Breast epithelium (tissue), 3 donors: ENCODE measurements at regions not wholly inside any gene's neighbourhood (a gene's known extent, or its start where the extent isn't known, plus 50 kb on each side); places are given as distances from the start of the nearest gene placed in this dataset.

Experiments
- POLR2A ChIP-seq: fragments of 450-650 bp; IDR thresholded peaks from one replicate; pipeline ENCODE4 v1.6.1; 2016; ENCODE audit warnings: antibody characterized with exemption, mild to moderate bottlenecking, moderate library complexity
- POLR2AphosphoS5 ChIP-seq, 3 donors: sonication (generic); formaldehyde crosslinking; IDR thresholded peaks; one replicate each; pipeline ENCODE4 v1.6.1; 2017; ENCODE audit warnings: antibody characterized with exemption in 3 of 3
- TF ChIP-seq, protein P1 (sequence below), 3 donors: fragments of 450-650 bp; IDR thresholded peaks; one replicate each; pipeline ENCODE4 v1.5.1; 2016 to 2017; ENCODE audit warnings: antibody characterized with exemption in 3 of 3, mild to moderate bottlenecking in 3 of 3, moderate library complexity in 3 of 3

DNA sequence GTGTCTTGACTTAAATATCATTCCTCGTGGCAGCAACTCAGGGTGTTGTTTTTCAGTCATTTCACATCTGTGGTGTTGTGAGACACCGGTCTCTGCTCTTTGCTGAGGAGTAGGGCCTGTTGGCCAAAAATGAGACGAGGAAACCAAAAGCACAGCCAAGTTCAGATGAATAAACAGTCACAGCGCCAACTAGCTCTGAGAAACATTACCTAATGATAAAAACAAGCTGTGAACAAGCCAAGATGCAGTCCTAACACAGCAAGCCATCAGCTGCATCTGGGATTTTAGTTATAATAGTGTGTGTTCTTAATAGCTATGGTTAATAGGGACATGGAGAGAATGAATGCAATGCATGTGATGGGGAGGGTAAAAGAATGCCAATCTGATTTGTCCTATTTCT lies 843.4 kb upstream of the DPPA4 start:
- TF ChIP-seq POLR2A (no peak), POLR2AphosphoS5 (IDR thresholded peaks at IDR 0.05) (no peak)
- TF ChIP-seq, protein P1, sequence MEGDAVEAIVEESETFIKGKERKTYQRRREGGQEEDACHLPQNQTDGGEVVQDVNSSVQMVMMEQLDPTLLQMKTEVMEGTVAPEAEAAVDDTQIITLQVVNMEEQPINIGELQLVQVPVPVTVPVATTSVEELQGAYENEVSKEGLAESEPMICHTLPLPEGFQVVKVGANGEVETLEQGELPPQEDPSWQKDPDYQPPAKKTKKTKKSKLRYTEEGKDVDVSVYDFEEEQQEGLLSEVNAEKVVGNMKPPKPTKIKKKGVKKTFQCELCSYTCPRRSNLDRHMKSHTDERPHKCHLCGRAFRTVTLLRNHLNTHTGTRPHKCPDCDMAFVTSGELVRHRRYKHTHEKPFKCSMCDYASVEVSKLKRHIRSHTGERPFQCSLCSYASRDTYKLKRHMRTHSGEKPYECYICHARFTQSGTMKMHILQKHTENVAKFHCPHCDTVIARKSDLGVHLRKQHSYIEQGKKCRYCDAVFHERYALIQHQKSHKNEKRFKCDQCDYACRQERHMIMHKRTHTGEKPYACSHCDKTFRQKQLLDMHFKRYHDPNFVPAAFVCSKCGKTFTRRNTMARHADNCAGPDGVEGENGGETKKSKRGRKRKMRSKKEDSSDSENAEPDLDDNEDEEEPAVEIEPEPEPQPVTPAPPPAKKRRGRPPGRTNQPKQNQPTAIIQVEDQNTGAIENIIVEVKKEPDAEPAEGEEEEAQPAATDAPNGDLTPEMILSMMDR (IDR thresholded peaks at IDR 0.05) = no peak
